HG02943 (cell line): ENCODE measurements at regions not wholly inside any gene's neighbourhood (a gene's known extent, or its start where the extent isn't known, plus 50 kb on each side); places are given as distances from the start of the nearest gene placed in this dataset.
"Not testable (repeated sequence)": the region's sequence is repeated elsewhere in the genome, so short reads cannot be mapped to it uniquely, and the experiment has no call there.

Experiments
- ATAC-seq: cut with Tn5 transposase; IDR thresholded peaks from one replicate; pipeline ENCODE4 v1.9.1; 2021; ENCODE audit warnings: mild to moderate bottlenecking, low read depth, moderate library complexity; ENCODE audit not compliant: unreplicated experiment

DNA sequence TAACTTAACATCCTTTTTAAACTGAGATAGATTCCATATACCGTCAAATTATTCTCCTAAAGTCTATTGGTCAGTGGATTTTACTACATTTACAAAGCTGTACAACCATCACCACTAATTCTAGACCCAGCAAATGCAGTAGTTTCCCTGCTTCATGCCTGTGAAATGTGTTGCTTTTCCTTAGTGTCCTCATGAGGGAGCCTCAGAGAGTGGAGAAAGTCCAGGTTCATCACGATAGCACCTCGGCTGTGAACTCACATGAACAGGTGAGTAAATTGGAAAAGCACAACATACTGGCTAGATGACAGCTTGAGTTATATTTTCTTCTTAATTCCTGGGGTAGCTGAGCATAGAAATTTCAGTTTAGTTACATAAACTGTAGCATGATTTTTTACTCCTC lies 653.7 kb downstream of the MTRR start:
- no peak for ATAC-seq

DNA sequence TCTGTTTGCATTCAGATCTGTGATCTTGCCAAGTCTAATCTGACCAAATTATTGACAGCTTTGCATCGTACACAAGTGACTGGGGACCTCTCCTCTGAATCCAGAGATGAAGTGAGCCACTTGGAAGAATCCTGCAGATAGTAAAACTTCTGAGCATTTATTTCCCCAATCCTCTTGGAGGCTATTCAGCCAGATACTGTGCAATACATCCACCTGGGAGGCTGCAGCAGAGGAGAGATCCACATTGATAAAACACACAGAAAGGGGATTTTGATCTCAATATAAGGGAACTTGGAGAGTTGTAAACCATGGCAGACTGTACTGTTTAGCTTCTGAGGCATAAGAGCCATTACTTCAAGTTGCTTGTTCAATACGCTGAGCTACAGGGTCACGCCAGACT lies 654.6 kb downstream of the MTRR start:
- no peak for ATAC-seq

- ATAC-seq, result no peak
Observed at GRCh38 chr5:8525819-8526218, 656.9 kb downstream of the MTRR start.

DNA sequence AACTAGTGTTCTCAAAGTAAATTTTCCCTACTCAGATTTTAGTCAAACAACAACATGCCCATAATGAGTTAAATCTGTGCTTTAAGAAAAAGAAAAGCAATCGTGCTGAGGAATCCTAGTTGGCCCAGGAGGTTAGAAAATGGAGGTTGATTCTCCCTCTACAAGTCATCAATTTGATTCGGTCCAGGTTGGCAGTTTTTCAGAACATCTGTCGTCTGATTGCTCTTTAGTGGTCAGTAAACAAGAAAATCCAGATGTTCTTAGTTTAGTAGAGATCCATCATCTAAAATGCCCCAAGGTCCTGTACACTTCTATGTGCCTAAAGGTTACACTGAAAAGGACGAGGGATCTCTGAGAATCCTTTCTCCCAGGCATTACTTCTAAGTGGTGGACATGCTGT lies 659.2 kb downstream of the MTRR start:
- ATAC-seq, result no peak

DNA sequence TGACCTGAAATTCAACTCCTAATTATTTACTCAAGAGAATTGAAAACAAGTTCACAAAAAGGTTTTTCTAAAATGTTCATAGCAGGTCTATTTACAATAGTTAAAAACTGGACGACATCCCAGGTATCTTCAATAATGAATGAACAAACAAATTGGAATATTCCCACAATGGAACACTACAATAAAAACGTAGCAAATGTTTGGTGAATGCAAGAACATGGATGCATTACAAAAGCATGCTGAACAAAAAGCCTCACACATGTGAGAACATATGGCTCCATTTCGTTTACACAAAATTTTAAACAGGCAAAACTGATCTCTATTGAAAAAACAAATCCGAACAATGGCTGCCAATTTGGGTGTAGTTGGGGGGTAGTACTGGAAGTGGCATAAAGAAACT lies 669.9 kb downstream of the MTRR start:
- ATAC-seq, result no peak

DNA sequence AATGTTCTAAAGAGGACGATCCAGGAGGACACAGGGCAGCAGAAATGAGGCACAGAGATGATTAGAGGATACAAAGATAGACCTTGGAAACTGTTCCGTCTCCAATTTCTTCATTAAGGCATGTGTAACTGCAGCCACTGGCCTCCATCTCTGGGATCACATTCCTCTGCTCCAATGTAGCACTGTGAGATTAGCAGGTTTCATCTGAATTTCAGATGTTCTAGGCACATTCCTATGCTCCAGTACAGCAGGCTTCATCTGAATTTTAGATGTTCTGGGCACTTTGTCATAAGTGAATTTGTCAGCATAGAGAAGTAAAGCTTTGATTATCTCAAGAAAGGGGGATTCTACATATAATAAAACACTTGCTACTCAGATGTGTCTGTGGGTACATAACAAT lies 671.4 kb downstream of the MTRR start:
- ATAC-seq, result no peak

- no peak for ATAC-seq
Observed at GRCh38 chr5:8550921-8551320, 682.0 kb downstream of the MTRR start.

DNA sequence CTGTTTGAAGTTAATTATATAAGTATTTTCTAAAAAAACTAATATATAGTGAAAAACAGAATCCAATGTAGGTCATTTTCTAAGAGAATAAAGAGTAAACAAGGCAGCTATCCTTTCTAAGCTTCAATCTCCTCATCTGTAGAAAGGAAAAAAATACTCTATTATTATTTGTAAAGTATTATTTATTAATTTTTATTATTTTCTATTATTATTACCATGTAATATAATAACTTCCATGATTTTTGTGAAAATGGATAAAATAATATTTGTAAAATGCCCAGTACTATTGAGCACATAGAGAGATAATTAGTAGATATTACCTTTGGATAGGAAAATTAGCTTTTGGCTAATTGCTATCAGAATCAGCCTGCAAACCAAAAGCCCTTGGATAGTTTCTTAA lies 684.4 kb downstream of the MTRR start:
- no peak for ATAC-seq

DNA sequence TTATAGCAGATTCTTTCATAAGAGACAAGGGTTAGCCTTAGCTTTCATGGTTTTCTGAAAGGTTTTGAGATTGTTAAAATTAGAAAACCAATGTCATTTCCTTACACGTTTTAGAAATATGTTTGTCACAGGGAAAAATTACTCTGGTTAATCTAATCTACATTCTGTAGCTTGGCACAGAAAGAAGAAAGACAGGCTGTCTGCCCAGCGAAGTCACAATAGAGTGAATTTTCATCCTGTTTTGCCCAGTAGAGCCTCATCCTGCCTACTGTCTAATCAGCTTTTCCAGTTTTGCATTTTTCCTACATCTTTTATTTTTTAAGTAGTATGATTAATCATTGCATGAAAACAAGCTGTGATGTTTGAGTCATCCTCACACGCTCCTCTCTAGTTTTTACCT lies 688.8 kb downstream of the MTRR start:
- ATAC-seq, result no peak

DNA sequence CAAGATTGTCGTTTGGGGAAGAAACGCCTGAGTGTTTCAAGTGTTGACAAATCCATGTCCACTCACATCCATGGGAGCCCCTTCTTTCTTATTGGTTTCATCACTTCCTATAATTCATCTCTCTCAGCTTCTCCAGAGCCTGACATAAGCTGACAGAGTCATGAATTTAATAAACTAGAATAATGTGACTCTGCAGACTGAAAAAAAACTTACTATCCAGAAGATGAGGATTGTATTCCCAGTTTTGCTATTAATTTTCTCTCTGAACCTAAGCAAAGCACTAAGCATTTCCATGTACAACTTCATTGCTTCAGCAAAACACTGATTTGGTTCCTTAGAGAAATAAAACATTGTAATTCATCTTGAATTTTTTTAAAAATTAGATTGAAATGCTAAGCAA lies 691.8 kb downstream of the MTRR start:
- ATAC-seq, result no peak

DNA sequence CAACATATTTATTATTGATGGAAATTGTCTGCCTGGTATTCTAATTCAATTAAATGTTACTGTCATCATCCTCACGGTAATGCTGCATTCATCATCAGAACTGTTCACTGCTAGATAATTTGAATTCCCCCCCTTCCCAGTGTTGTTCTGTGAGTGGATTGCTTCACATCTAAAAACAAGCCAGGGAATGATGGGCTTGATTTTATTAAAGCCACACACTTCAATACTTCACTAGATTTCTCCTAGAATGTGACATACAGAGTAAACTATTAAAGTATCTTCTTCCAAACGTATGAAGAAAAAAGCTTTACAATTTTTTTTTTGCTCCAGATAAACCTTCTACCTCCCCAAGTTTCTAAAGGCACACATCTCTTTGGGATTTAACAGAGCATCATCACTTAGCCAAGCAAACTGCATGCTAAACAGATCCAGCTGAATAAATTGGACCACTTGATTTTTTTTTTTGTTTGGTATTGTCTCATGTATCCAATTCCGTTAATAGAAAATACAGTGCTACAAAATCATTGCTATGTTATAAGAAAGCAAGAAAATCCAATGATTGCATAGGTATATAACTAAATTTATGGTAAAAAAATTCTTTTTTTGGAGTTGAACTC lies 692.4 kb downstream of the MTRR start:
- no peak for ATAC-seq

DNA sequence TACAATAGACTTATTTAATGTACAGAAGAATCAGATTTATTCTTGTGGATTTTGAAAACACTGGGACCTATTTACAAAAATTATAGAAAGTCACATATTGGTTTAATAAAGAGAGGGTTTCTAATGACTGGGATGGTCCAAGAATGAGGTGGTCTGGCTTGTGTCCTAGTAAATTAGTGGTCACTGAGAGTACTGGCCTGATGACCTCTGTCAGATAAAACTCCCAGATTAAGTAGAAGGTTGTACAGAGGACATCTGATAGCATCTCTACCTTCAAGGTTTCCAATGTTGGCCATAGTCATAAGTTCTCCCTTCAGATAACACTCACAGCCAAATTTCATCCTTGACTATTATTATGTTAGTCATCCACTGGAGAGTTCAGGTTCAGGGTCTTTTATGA lies 692.9 kb downstream of the MTRR start:
- ATAC-seq, result no peak

- ATAC-seq, result not testable (repeated sequence)
Observed at GRCh38 chr5:8563540-8563939, 694.6 kb downstream of the MTRR start.

DNA sequence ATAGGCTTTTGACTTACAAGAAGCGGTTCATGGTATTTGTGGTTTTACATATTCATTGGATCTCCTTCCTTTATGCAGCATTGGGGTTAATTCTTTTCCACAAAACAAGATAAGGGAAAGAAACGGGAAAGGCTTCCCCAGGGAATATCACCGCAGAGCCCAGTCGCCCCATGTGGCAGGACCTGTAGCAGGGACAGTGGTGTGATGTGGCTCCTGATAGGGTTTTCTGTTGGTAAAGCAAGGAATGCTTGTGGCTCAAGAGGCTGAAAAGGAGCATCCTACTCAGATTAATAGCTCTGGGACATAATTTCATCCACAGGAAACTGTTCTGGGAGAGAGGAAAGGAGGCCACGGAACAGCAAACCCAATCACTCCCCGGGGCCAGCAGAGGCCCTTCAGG lies 699.9 kb downstream of the MTRR start:
- no peak for ATAC-seq

GRCh38 chr5:8570528-8570927 lies 701.6 kb downstream of the MTRR start:
- no peak for ATAC-seq

DNA sequence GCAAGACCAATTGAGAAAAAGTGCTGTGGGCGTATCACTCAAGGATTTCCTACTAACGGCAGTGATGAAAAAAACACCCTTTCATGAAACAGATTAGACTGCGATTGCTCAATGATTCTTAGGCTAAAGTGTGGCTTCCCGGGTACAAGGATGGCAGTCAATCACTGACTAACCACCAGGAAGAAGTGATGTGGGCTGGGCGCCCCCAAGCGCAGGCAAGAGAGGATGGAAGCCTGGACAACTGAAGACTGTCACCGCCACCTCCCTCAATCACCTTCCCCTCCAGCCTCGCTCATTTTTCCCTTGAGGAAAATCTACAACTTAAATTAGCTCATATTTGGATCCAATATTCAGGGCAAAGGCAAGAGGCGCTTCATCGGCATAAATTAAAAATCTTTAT lies 707.2 kb downstream of the MTRR start:
- ATAC-seq, result no peak

DNA sequence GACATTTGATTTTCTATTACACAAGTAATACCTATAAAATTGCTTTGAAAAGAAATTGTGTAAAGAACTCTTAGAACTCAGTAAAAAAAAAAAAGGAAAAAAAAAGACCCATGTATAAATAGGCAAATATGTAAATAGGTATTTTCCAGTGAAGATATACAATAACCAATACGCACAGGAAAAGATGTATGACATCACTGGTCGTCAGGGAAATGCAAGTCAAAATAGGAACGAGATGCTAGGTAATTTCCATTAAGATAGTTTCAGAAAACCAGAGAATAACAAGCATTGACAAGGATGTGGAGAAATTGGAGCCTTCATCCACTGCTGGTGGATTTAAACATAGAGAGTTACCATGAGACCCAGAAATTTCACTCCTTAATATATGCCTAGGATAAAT lies 708.8 kb downstream of the MTRR start:
- ATAC-seq, result no peak

DNA sequence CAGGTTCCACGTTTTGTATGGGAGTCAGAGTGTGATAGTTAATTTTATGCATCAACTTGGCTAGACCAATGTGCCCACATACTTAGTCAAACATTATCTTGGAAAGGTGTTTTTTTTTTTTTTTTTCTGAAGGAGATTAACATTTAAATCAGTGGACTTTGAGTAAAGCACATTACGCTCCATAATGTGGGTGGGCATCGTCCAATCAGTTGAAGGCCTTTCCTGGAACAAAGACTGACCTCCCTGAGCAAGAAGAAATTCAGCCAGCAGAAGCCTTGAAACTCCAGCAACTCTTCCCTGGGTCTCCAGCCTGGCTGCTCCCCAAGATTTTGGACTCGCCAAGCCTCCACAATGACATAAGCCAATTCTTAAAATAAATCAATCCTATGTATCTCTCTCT lies 711.4 kb downstream of the MTRR start:
- ATAC-seq, result no peak

GRCh38 chr5:8581047-8581446 lies 712.1 kb downstream of the MTRR start:
- ATAC-seq, result no peak

- no peak for ATAC-seq
Observed at GRCh38 chr5:8585230-8586018, 716.5 kb downstream of the MTRR start.

DNA sequence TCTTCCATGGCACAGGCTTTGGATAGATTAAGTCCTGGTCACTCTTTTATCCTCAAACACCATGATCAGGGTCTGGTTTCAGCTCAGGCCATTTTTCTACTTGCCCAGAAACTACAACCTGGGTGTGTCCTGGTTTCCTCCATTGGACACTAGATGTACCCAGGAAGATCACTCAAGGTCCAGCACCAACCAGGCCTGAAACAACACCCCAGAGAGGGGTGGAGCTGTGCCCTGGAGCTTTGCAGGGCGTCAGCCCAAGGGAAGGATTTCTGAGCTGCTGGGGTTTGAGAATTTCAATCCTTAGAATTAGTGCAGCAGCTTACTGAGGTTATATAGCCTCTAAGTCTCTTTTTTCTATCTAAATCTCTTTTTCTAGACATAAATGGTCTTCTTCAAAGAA lies 722.0 kb downstream of the MTRR start:
- ATAC-seq, result no peak

DNA sequence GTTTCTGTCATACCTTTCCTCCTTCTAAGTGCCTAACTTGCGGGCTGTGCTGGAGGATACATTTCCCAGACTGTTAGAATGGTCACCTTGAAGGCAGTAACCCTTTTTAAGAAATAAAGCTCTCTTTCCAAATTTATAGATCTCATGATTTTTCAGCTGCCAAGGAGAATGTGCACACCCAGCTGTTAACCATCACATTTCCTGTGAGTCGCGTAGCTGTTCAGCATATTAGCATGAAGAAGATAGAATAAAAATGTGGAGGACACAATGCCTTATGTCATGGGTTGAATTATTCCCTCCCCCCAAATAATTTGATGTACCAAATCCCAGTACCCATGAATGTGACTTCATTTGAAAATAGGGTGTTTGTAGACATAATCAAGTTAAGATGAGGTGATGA lies 729.4 kb downstream of the MTRR start:
- ATAC-seq, result no peak
